GM18858 (cell line): ENCODE measurements at regions not wholly inside any gene's neighbourhood (a gene's known extent, or its start where the extent isn't known, plus 50 kb on each side); places are given as distances from the start of the nearest gene placed in this dataset.

Source experiments
- ATAC-seq: cut with Tn5 transposase; IDR thresholded peaks from one replicate; pipeline ENCODE4 v1.9.1; 2021; ENCODE audit not compliant: unreplicated experiment

GRCh38 chr3:16658004-16658924 is 53.0 kb upstream of the DAZL start:
- ATAC-seq = no peak

- ATAC-seq = no peak
Observed at GRCh38 chr3:16658925-16659793, 53.9 kb upstream of the DAZL start.

GRCh38 chr3:16663854-16664712 is 58.9 kb upstream of the DAZL start:
- no peak for ATAC-seq

- ATAC-seq = no peak
Observed at GRCh38 chr3:16665282-16665741, 60.1 kb upstream of the DAZL start.

GRCh38 chr3:16666206-16666605 is 61.0 kb upstream of the DAZL start:
- ATAC-seq = no peak

DNA sequence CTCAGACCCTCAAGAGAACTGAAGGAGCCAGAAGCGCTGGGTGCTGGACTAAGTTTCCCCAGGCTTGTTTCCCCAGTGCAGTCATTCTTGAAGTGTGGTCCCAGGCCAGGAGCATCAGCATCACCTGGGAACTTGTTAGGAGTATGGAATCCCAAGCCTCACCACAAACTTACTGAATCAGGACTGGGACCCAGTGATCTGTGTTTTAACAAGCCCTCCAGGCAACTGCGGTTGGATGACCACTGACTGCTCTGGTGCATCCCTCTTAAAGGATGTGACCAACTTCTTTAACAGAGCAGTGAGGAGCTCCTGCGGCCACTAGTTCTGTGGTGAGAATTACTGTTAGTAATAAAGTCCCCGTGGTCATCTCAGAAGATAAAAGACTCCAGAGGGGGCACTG is 62.4 kb upstream of the DAZL start:
- no peak for ATAC-seq

- ATAC-seq = no peak
Observed at GRCh38 chr3:16668776-16669545, 63.7 kb upstream of the DAZL start.

DNA sequence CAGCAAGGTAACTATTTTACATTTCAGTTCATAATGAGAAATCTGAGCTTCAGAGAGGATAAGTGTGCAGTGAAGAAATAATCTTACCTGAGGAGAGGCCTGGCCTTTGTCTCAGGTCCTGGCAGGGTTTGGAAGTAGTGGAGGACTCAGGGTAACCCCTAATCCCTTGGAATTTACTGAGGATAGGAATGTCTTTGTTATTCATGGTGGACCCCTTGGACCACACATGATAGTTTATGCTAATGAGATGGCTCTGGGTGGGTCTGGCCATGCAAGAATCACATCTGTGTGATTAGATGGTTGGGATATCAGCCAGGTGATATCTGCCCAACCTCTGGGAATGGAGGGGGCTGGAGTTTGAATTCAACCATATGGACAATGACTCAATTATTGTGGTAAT is 65.0 kb upstream of the DAZL start:
- ATAC-seq = no peak

- no peak for ATAC-seq
Observed at GRCh38 chr3:16671690-16672089, 66.5 kb upstream of the DAZL start.

- ATAC-seq = no peak
Observed at GRCh38 chr3:16673530-16673929, 68.3 kb upstream of the DAZL start.

- ATAC-seq = no peak
Observed at GRCh38 chr3:16675805-16676204, 70.6 kb upstream of the DAZL start.

GRCh38 chr3:16686679-16687078 is 81.5 kb upstream of the DAZL start:
- no peak for ATAC-seq

GRCh38 chr3:16687221-16687620 is 82.0 kb upstream of the DAZL start:
- no peak for ATAC-seq

DNA sequence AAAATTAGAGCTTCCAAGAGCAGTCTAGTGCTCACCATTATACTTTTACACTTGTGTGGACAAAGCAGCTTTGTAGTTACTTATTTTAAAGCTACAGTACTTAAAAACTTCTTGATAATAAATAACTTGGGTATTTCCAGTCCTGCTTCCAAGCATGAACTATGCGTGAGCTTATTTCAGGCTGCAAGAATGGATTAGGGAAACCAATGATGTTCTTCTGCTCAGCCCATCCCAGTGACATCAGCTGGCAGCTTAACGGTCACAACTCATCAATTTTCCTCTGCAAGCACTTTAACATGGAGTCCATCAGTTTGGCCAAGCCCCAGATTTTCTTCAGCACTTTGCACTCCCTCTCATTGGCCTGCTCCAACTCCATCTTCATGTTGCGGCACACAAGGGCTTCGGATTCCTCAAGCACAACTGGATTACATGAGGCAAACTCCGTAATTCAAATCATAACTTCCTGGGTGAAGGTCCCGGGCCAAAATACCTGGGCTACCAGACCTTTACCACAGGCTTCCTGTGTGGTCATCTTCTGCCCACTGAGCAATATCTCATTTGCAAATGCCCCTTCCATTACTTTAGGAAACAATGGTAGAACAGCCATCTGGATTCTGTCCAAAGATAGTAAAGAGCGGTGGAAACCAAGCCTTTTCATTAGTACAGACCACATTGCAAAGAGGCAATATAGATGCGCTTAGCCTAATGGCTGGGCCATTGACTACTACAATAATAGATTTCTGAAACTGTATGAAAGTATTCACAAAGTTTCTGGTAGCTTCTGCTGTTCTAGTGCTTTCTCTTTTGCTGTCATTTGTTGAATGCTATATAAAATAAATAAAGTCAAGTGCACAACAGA is 87.5 kb upstream of the DAZL start:
- ATAC-seq = no peak

DNA sequence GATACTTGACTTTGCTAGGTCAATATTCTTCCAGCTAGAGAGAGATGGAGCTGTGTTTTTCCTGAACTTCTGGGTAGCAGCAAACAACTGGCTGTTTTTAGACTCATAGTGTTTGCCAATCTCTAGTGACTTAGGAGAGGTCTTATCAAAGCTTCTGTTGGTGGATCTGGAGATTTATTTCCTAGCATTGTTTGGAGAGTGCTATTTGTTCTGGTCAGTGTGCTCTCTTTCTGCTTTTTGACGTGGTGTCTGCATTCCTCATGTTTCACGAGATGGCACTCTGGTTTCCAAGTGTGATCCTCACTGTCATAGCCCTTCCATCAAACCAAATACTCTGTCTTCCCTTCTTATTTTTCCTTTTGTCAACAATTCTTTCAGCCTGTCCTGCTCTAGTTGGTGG is 88.6 kb upstream of the DAZL start:
- ATAC-seq = no peak

DNA sequence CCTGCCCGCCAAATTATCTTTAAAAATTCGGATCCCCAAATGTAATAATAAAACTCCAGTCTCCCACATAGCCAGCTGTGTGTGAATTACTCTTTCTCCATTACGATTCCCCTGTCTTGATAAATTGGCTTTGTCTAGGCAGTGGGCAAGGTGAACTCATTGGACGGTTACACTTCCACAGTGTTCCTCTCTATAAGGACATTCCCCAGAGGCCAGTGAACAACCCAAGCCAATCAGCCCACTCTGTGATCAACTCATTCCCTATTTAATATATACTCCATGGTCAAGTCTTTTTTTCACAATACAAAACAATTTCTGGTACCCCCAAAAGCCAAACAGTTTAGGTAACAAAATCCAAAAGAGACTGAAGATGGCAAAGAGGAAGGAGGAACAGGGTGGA is 90.5 kb upstream of the DAZL start:
- no peak for ATAC-seq

DNA sequence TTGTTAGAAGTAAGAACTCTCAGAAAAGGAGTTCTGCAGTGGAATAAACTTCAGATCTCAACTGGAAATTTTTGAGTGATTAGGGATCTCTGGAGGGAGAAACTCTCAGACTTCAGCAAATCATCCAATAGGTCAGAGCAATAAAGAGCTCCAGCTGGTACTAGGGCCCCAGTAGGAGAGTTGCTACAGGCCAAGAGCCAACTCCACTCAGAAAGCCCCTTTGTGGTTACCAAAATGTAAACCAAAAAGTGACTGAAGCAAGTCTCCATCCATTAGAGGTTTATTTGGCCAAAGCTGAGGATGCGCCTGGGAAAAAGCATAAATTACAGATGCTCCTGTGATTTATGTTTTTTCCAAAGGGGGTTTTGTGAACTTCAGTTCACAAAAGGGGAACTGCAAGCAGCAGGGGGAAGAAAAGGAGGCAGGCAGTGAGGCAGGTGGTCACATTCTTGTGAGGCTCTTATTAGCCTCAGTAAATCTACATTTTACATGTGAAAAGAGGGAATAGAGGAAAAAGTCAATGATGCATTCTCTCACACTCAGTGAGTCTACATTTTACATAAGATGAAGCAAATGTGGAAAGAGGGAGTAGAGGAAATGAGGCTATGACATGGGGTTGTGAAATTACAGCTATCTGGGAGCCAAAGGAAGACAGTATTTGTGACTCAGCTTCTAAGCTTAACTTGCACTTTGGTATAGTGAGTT is 92.4 kb upstream of the DAZL start:
- ATAC-seq = no peak

GRCh38 chr3:16700651-16701050 is 95.4 kb upstream of the DAZL start:
- no peak for ATAC-seq

- no peak for ATAC-seq
Observed at GRCh38 chr3:16704941-16705340, 99.7 kb upstream of the DAZL start.
